ENCODE measurements at regions not wholly inside any gene's neighbourhood (a gene's known extent, or its start where the extent isn't known, plus 50 kb on each side); places are given as distances from the start of the nearest gene placed in this dataset.

DNA sequence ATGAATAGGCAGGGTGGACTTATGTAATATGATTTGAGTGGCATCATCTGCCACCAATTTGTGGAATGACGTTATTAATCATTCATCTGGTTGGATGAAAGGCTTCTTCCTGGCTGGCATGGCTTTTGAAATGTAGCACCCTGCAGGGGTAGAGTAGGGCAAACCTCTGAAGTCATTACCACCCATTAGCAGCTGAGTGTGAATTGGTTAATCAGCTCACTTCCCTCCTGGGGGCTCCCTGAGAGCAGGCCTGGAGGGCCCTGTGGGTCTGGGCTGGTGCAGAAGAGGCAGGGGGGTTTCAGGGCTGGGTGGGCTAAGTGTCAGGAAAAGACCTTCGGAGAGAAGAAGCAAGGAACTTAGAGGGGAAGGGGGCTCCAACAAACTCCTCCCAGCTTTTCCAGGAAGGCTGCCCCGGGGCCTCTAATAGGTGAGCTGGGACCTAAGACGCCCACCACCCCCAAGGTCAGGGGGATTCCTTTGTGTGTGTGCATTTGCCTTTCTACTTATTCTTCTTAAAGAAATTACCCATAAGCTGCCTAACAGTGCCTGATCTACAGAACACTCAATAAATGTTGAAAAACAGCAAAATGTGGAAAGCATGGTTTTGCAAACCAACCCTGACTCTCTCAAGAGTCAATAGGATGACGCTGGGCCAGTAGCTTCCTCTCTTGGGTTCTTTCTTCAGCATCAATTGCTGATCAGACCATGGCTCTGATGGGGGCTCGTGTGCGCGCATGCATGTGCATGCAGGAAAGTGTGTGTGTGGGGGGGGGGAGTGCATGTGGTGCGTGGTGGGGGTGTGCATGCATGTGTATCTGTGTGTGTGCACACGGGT, 49.7 kb upstream of the ZNF516 start:
- TF ChIP-seq POLR2A (IDR thresholded peaks at IDR 0.05; ENCODE audit: low read length) = no peak
- no peak for TF ChIP-seq GATA1 (IDR thresholded peaks at IDR 0.05; ENCODE audit: low read depth, low read length)
